GM20000 (cell line): ENCODE measurements at regions not wholly inside any gene's neighbourhood (a gene's known extent, or its start where the extent isn't known, plus 50 kb on each side); places are given as distances from the start of the nearest gene placed in this dataset.

Experiments
- DNase-seq: peaks from one replicate; pipeline ENCODE4 v3.0.0; 2012; ENCODE audit warnings: low spot score
- TF ChIP-seq, protein P1 (sequence below): IDR thresholded peaks from 2 replicates; pipeline ENCODE4 v1.5.1; 2012; ENCODE audit warnings: mild to moderate bottlenecking, control low read depth; ENCODE audit errors: extremely low read depth, missing control alignments

DNA sequence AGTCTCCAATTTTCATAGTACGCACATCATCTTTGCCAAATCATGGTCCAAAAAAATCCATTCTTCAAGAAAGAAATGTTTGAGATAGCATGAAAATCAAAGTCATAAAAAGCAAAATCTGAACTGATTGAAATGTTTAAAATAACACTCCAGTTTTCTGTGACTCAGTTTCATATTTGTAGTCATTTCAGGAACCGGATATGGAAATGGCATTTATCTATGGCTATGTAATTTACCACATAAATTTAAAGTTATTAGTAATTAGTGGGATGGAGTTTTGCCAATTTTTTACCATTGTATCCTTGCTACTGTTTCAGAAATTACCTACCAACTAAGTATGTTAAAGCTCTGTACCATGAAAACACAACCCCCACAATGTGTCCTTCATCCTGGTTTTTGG lies 456.6 kb upstream of the ACVR2A start:
- TF ChIP-seq, protein P1, sequence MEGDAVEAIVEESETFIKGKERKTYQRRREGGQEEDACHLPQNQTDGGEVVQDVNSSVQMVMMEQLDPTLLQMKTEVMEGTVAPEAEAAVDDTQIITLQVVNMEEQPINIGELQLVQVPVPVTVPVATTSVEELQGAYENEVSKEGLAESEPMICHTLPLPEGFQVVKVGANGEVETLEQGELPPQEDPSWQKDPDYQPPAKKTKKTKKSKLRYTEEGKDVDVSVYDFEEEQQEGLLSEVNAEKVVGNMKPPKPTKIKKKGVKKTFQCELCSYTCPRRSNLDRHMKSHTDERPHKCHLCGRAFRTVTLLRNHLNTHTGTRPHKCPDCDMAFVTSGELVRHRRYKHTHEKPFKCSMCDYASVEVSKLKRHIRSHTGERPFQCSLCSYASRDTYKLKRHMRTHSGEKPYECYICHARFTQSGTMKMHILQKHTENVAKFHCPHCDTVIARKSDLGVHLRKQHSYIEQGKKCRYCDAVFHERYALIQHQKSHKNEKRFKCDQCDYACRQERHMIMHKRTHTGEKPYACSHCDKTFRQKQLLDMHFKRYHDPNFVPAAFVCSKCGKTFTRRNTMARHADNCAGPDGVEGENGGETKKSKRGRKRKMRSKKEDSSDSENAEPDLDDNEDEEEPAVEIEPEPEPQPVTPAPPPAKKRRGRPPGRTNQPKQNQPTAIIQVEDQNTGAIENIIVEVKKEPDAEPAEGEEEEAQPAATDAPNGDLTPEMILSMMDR, result no peak
- no peak for DNase-seq

- no peak for DNase-seq
Observed at GRCh38 chr2:147386284-147386683, 458.5 kb upstream of the ACVR2A start.

DNA sequence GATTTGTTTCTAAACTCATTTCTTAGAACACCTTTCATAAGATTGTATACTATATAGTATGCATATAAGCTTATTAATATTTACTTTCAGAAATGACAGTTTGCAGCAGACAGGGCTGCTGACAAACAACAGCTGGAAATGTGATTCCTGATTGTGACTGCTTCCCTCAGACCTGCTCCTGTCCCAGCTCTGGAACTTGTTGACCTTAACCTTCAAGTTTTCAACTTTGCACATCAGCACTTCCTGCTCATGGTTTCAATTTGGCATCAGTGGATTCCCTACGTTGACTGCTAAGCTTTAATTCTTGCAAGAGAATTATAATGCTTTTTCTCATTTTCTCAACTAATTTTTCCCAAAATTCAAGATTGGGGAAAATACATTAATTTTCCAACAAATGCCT lies 459.2 kb upstream of the ACVR2A start:
- TF ChIP-seq, protein P1, result no peak
- no peak for DNase-seq

More at GRCh38 chr2:147386284-147386683, 458.5 kb upstream of the ACVR2A start:
- TF ChIP-seq, protein P1, result no peak

DNA sequence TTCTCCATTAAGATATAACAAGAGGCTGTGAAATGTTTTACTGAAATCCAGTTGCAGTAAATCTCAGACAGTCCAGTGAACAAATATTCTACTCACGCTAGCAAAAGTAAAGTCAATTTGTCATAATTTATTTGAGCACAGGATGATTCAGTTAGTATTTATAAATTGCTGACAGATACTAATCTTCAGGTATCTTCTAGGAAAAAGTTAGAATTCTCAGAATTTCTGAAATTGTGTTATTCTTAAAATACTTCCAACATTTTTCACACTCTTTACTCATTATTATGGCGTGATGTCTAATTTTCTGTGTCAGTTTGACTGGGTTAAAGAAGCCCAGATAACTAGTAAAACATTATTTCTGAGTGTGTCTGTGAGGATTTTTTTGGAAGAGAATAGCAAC lies 460.2 kb upstream of the ACVR2A start:
- no peak for DNase-seq
- TF ChIP-seq, protein P1, result no peak

DNA sequence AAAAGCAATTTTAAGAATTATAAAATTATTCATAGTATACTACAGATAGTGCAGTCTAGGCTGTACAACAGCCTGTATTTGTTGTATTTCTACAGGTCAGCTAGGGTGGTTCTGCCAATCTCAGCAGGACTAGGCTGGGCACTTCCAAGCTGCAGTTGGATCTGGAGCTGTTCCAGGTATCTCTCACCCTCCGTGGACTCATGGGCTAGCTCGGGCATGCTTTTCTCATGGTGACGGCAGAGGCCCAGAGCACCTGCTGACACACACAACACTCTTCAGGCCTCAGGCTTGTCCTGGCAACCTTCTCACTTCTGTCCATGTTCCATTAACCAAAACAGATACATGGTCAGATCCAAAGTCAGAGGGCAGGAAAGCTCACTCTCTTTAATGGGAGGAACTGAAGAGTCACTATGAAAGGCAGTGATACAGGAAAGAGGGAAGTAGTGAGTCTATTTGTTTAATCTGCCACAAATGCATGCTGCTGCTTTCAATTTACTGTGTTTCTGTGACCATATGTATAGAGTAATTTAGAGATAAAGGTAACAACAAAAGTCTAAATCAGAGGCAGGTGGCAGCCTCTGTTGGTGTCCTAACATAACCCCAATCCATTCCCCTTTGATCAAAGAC lies 462.4 kb upstream of the ACVR2A start:
- TF ChIP-seq, protein P1, result no peak
- no peak for DNase-seq

GRCh38 chr2:147378403-147378802 lies 466.4 kb upstream of the ACVR2A start:
- DNase-seq, result no peak
- TF ChIP-seq, protein P1, result no peak

GRCh38 chr2:147375073-147375472 lies 469.8 kb upstream of the ACVR2A start:
- TF ChIP-seq, protein P1, result no peak
- DNase-seq, result no peak
